ENCODE measurements at regions not wholly inside any gene's neighbourhood (a gene's known extent, or its start where the extent isn't known, plus 50 kb on each side); places are given as distances from the start of the nearest gene placed in this dataset.
"Not testable (repeated sequence)": the region's sequence is repeated elsewhere in the genome, so short reads cannot be mapped to it uniquely, and the experiment has no call there.

- not testable (repeated sequence) for TF ChIP-seq POLR2A, CTCF, EP300 (IDR thresholded peaks at IDR 0.05)
Measured at GRCh38 chr7:24171951-24172350, 112.0 kb upstream of the NPY start.

Measured in sigmoid colon (tissue), 4 donors.